ENCODE measurements at regions not wholly inside any gene's neighbourhood (a gene's known extent, or its start where the extent isn't known, plus 50 kb on each side); places are given as distances from the start of the nearest gene placed in this dataset.

GRCh38 chr6:105759946-105760345 lies 326.2 kb upstream of the PRDM1 start:
- no peak overlapping the region for H3K27ac ChIP-seq (ENCODE audit: poor library complexity, severe bottlenecking)
- H3K4me1 ChIP-seq (ENCODE audit: insufficient read depth, poor library complexity, severe bottlenecking), result peaks cover 6% of the 10 kb centered on the region
- no peak for TF ChIP-seq CTCF (IDR thresholded peaks at IDR 0.05; ENCODE audit: poor library complexity, severe bottlenecking)
- DNase-seq (ENCODE audit: low spot score) (no peak), ATAC-seq (ENCODE audit: low read depth) (no peak)
- no peaks in the 10 kb centered on the region for H3K9me3 ChIP-seq (ENCODE audit: severe bottlenecking)
- no peaks in the 10 kb centered on the region for H3K36me3 ChIP-seq (ENCODE audit: low read depth)
- no peak overlapping the region for H3K4me3 ChIP-seq (ENCODE audit: severe bottlenecking)
- H3K27me3 ChIP-seq (ENCODE audit: insufficient read depth, poor library complexity, severe bottlenecking), result no peaks in the 10 kb centered on the region

GRCh38 chr6:105759015-105759414 lies 327.1 kb upstream of the PRDM1 start:
- DNase-seq (ENCODE audit: low spot score) (no peak), ATAC-seq (ENCODE audit: low read depth) (no peak)
- Histone ChIP-seq H3K27ac (ENCODE audit: poor library complexity, severe bottlenecking) (no peak overlapping the region), H3K4me3 (ENCODE audit: severe bottlenecking) (no peak overlapping the region), H3K27me3 (ENCODE audit: insufficient read depth, poor library complexity, severe bottlenecking) (no peaks in the 10 kb centered on the region), H3K9me3 (ENCODE audit: severe bottlenecking) (no peaks in the 10 kb centered on the region), H3K36me3 (ENCODE audit: low read depth) (no peaks in the 10 kb centered on the region), H3K4me1 (ENCODE audit: insufficient read depth, poor library complexity, severe bottlenecking) (peaks cover 6% of the 10 kb centered on the region)
- no peak for TF ChIP-seq CTCF (IDR thresholded peaks at IDR 0.05; ENCODE audit: poor library complexity, severe bottlenecking)

- Histone ChIP-seq H3K4me3 (ENCODE audit: severe bottlenecking) (no peak overlapping the region), H3K27me3 (ENCODE audit: insufficient read depth, poor library complexity, severe bottlenecking) (no peaks in the 10 kb centered on the region), H3K9me3 (ENCODE audit: severe bottlenecking) (no peaks in the 10 kb centered on the region), H3K27ac (ENCODE audit: poor library complexity, severe bottlenecking) (no peak overlapping the region), H3K4me1 (ENCODE audit: insufficient read depth, poor library complexity, severe bottlenecking) (no peaks in the 10 kb centered on the region), H3K36me3 (ENCODE audit: low read depth) (no peaks in the 10 kb centered on the region)
- no peak for TF ChIP-seq CTCF (IDR thresholded peaks at IDR 0.05; ENCODE audit: poor library complexity, severe bottlenecking)
- no peak for DNase-seq (ENCODE audit: low spot score)
- peak; percentile 48; the same call in 1 of the 3 replicates for ATAC-seq (ENCODE audit: low read depth)
Measured at GRCh38 chr6:105757512-105758200, 328.5 kb upstream of the PRDM1 start.

GRCh38 chr6:105755885-105756284 lies 330.3 kb upstream of the PRDM1 start:
- Histone ChIP-seq H3K27me3 (ENCODE audit: insufficient read depth, poor library complexity, severe bottlenecking) (no peaks in the 10 kb centered on the region), H3K4me3 (ENCODE audit: severe bottlenecking) (no peak overlapping the region), H3K4me1 (ENCODE audit: insufficient read depth, poor library complexity, severe bottlenecking) (no peaks in the 10 kb centered on the region), H3K36me3 (ENCODE audit: low read depth) (no peaks in the 10 kb centered on the region), H3K27ac (ENCODE audit: poor library complexity, severe bottlenecking) (no peak overlapping the region), H3K9me3 (ENCODE audit: severe bottlenecking) (no peaks in the 10 kb centered on the region)
- no peak for TF ChIP-seq CTCF (IDR thresholded peaks at IDR 0.05; ENCODE audit: poor library complexity, severe bottlenecking)
- ATAC-seq (ENCODE audit: low read depth) (no peak), DNase-seq (ENCODE audit: low spot score) (no peak)

- Histone ChIP-seq H3K27ac (ENCODE audit: poor library complexity, severe bottlenecking) (no peak overlapping the region), H3K9me3 (ENCODE audit: severe bottlenecking) (no peaks in the 10 kb centered on the region), H3K4me1 (ENCODE audit: insufficient read depth, poor library complexity, severe bottlenecking) (no peaks in the 10 kb centered on the region), H3K36me3 (ENCODE audit: low read depth) (no peaks in the 10 kb centered on the region), H3K4me3 (ENCODE audit: severe bottlenecking) (no peak overlapping the region), H3K27me3 (ENCODE audit: insufficient read depth, poor library complexity, severe bottlenecking) (no peaks in the 10 kb centered on the region)
- DNase-seq (ENCODE audit: low spot score) (no peak), ATAC-seq (ENCODE audit: low read depth) (no peak)
- no peak for TF ChIP-seq CTCF (IDR thresholded peaks at IDR 0.05; ENCODE audit: poor library complexity, severe bottlenecking)
Measured at GRCh38 chr6:105753620-105754211, 332.4 kb upstream of the PRDM1 start.

All from RWPE2 (cell line).